DND-41 (cell line): ENCODE measurements at regions not wholly inside any gene's neighbourhood (a gene's known extent, or its start where the extent isn't known, plus 50 kb on each side); places are given as distances from the start of the nearest gene placed in this dataset.

Experiments used
- CTCF ChIP-seq: IDR thresholded peaks from 2 replicates; pipeline ENCODE4 v1.5.1; 2012; ENCODE audit warnings: borderline replicate concordance, low read length, moderate library complexity, mild to moderate bottlenecking; ENCODE audit not compliant: poor library complexity, severe bottlenecking; ENCODE audit errors: extremely low read depth
- EZH2 ChIP-seq: IDR thresholded peaks from 3 replicates; pipeline ENCODE4 v1.6.1; 2012; ENCODE audit warnings: borderline replicate concordance, low read depth, mild to moderate bottlenecking, moderate library complexity, low read length, inconsistent platforms; ENCODE audit not compliant: severe bottlenecking

GRCh38 chr10:125592897-125593296 is 90.1 kb downstream of the TEX36 start:
- no peak for TF ChIP-seq CTCF
- TF ChIP-seq EZH2, result no peak
